ENCODE measurements at regions not wholly inside any gene's neighbourhood (a gene's known extent, or its start where the extent isn't known, plus 50 kb on each side); places are given as distances from the start of the nearest gene placed in this dataset.

DNA sequence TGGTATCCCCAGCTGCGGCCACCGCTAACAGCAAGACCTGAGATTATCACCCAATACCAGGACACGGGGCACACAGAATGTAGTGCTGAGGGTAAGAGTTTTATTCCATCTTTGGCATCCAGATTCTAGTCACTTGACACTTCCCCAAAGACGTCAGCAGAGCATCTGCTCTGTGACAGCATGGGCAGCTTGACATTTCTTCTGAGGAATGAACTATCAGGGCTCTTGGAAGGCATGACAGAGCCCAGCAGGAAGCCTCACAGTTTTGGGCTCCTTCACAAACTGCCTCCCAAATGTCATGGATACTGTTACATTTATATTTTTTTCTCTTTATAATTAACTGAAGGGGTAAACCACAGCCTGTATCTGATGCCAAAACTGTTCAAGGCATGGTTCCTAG is 1010.7 kb downstream of the TDRD15 start:
- TF ChIP-seq, protein P1, sequence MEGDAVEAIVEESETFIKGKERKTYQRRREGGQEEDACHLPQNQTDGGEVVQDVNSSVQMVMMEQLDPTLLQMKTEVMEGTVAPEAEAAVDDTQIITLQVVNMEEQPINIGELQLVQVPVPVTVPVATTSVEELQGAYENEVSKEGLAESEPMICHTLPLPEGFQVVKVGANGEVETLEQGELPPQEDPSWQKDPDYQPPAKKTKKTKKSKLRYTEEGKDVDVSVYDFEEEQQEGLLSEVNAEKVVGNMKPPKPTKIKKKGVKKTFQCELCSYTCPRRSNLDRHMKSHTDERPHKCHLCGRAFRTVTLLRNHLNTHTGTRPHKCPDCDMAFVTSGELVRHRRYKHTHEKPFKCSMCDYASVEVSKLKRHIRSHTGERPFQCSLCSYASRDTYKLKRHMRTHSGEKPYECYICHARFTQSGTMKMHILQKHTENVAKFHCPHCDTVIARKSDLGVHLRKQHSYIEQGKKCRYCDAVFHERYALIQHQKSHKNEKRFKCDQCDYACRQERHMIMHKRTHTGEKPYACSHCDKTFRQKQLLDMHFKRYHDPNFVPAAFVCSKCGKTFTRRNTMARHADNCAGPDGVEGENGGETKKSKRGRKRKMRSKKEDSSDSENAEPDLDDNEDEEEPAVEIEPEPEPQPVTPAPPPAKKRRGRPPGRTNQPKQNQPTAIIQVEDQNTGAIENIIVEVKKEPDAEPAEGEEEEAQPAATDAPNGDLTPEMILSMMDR (IDR thresholded peaks at IDR 0.05) = no peak
- TF ChIP-seq TCF7L2 (IDR thresholded peaks at IDR 0.05; ENCODE audit: low read depth, low read length) = no peak
- TF ChIP-seq SIN3A (IDR thresholded peaks at IDR 0.05; ENCODE audit: borderline replicate concordance, insufficient read depth, low read depth, low read length) = no peak
- TF ChIP-seq POLR2AphosphoS5 (IDR thresholded peaks at IDR 0.05; ENCODE audit: low read depth, low read length) = no peak

All from Panc1 (cell line).